MG63 (cell line): ENCODE measurements at regions not wholly inside any gene's neighbourhood (a gene's known extent, or its start where the extent isn't known, plus 50 kb on each side); places are given as distances from the start of the nearest gene placed in this dataset.

Source experiments
- DNase-seq: peaks from one replicate; pipeline ENCODE4 v3.0.0-alpha.2; 2020
- H3K27me3 ChIP-seq: fragments of 250-450 bp; sonication (Bioruptor Pico); 2 replicates; pipeline ENCODE4 v1.5.1; 2020; ENCODE audit warnings: mild to moderate bottlenecking, moderate library complexity
- H3K36me3 ChIP-seq: fragments of 250-450 bp; sonication (Bioruptor Pico); 2 replicates; pipeline ENCODE4 v1.5.1; 2020; ENCODE audit warnings: mild to moderate bottlenecking, moderate library complexity
- H3K4me3 ChIP-seq: fragments of 250-450 bp; sonication (Bioruptor Pico); 2 replicates; pipeline ENCODE4 v1.5.1; 2020; ENCODE audit warnings: mild to moderate bottlenecking, moderate library complexity
- H3K9me3 ChIP-seq: fragments of 250-450 bp; sonication (Bioruptor Pico); 2 replicates; pipeline ENCODE4 v1.5.1; 2020; ENCODE audit warnings: mild to moderate bottlenecking, moderate library complexity

GRCh38 chr7:46681865-46682503 lies 760.9 kb upstream of the IGFBP3 start:
- Histone ChIP-seq H3K9me3 (no peaks in the 10 kb centered on the region), H3K4me3 (no peak overlapping the region), H3K36me3 (no peaks in the 10 kb centered on the region), H3K27me3 (no peaks in the 10 kb centered on the region)
- DNase-seq, result peak; percentile 14

GRCh38 chr7:46680147-46680546 lies 759.1 kb upstream of the IGFBP3 start:
- H3K4me3 ChIP-seq, result no peak overlapping the region
- no peaks in the 10 kb centered on the region for H3K27me3 ChIP-seq
- no peak for DNase-seq
- H3K9me3 ChIP-seq, result no peaks in the 10 kb centered on the region
- H3K36me3 ChIP-seq, result no peaks in the 10 kb centered on the region

- Histone ChIP-seq H3K27me3 (no peaks in the 10 kb centered on the region), H3K9me3 (no peaks in the 10 kb centered on the region), H3K36me3 (no peaks in the 10 kb centered on the region), H3K4me3 (no peak overlapping the region)
- no peak for DNase-seq
Measured at GRCh38 chr7:46679671-46680070, 758.6 kb upstream of the IGFBP3 start.

- DNase-seq, result no peak
- H3K27me3 ChIP-seq, result no peaks in the 10 kb centered on the region
- H3K36me3 ChIP-seq, result no peaks in the 10 kb centered on the region
- H3K9me3 ChIP-seq, result no peaks in the 10 kb centered on the region
- H3K4me3 ChIP-seq, result no peak overlapping the region
Measured at GRCh38 chr7:46678421-46678820, 757.3 kb upstream of the IGFBP3 start.

GRCh38 chr7:46675456-46675855 lies 754.4 kb upstream of the IGFBP3 start:
- H3K4me3 ChIP-seq, result no peak overlapping the region
- H3K27me3 ChIP-seq, result no peaks in the 10 kb centered on the region
- H3K36me3 ChIP-seq, result no peaks in the 10 kb centered on the region
- no peaks in the 10 kb centered on the region for H3K9me3 ChIP-seq
- no peak for DNase-seq

- Histone ChIP-seq H3K4me3 (no peak overlapping the region), H3K36me3 (no peaks in the 10 kb centered on the region), H3K9me3 (no peaks in the 10 kb centered on the region), H3K27me3 (no peaks in the 10 kb centered on the region)
- no peak for DNase-seq
Measured at GRCh38 chr7:46672861-46673260, 751.8 kb upstream of the IGFBP3 start.

GRCh38 chr7:46671108-46671769 lies 750.2 kb upstream of the IGFBP3 start:
- H3K4me3 ChIP-seq, result no peak overlapping the region
- H3K27me3 ChIP-seq, result no peaks in the 10 kb centered on the region
- no peaks in the 10 kb centered on the region for H3K36me3 ChIP-seq
- peaks cover 3% of the 10 kb centered on the region for H3K9me3 ChIP-seq
- no peak for DNase-seq

- no peaks in the 10 kb centered on the region for H3K27me3 ChIP-seq
- peaks cover 3% of the 10 kb centered on the region for H3K9me3 ChIP-seq
- no peak for DNase-seq
- H3K4me3 ChIP-seq, result no peak overlapping the region
- H3K36me3 ChIP-seq, result no peaks in the 10 kb centered on the region
Measured at GRCh38 chr7:46669028-46669427, 748.0 kb upstream of the IGFBP3 start.

- Histone ChIP-seq H3K4me3 (no peak overlapping the region), H3K36me3 (no peaks in the 10 kb centered on the region), H3K9me3 (peaks cover 5% of the 10 kb centered on the region), H3K27me3 (no peaks in the 10 kb centered on the region)
- DNase-seq, result no peak
Measured at GRCh38 chr7:46664453-46664852, 743.4 kb upstream of the IGFBP3 start.

GRCh38 chr7:46663025-46663424 lies 742.0 kb upstream of the IGFBP3 start:
- no peak for DNase-seq
- Histone ChIP-seq H3K4me3 (no peak overlapping the region), H3K9me3 (peaks cover 9% of the 10 kb centered on the region), H3K27me3 (no peaks in the 10 kb centered on the region), H3K36me3 (no peaks in the 10 kb centered on the region)

GRCh38 chr7:46661431-46661830 lies 740.4 kb upstream of the IGFBP3 start:
- DNase-seq, result no peak

GRCh38 chr7:46660402-46660980 lies 739.4 kb upstream of the IGFBP3 start:
- H3K27me3 ChIP-seq, result no peaks in the 10 kb centered on the region
- DNase-seq, result no peak

More at GRCh38 chr7:46661431-46661830, 740.4 kb upstream of the IGFBP3 start:
- no peaks in the 10 kb centered on the region for H3K27me3 ChIP-seq
- no peaks in the 10 kb centered on the region for H3K36me3 ChIP-seq
- H3K9me3 ChIP-seq, result peaks cover 6% of the 10 kb centered on the region
- no peak overlapping the region for H3K4me3 ChIP-seq

GRCh38 chr7:46658281-46658680 lies 737.2 kb upstream of the IGFBP3 start:
- no peak for DNase-seq
- H3K9me3 ChIP-seq, result peaks cover 10% of the 10 kb centered on the region
- H3K4me3 ChIP-seq, result no peak overlapping the region
- H3K27me3 ChIP-seq, result no peaks in the 10 kb centered on the region
- no peaks in the 10 kb centered on the region for H3K36me3 ChIP-seq

More at GRCh38 chr7:46660402-46660980, 739.4 kb upstream of the IGFBP3 start:
- no peak overlapping the region for H3K4me3 ChIP-seq
- peaks cover 8% of the 10 kb centered on the region for H3K9me3 ChIP-seq
- H3K36me3 ChIP-seq, result no peaks in the 10 kb centered on the region

- H3K36me3 ChIP-seq, result no peaks in the 10 kb centered on the region
- H3K9me3 ChIP-seq, result peaks cover 10% of the 10 kb centered on the region
- DNase-seq, result peak; percentile 11
- no peak overlapping the region for H3K4me3 ChIP-seq
- H3K27me3 ChIP-seq, result no peaks in the 10 kb centered on the region
Measured at GRCh38 chr7:46654546-46655443, 733.7 kb upstream of the IGFBP3 start.

- H3K9me3 ChIP-seq, result peaks cover 7% of the 10 kb centered on the region
- H3K36me3 ChIP-seq, result no peaks in the 10 kb centered on the region
- H3K4me3 ChIP-seq, result no peak overlapping the region
- no peaks in the 10 kb centered on the region for H3K27me3 ChIP-seq
- no peak for DNase-seq
Measured at GRCh38 chr7:46653848-46654247, 732.8 kb upstream of the IGFBP3 start.

- no peak overlapping the region for H3K4me3 ChIP-seq
- no peaks in the 10 kb centered on the region for H3K27me3 ChIP-seq
- no peak for DNase-seq
- peaks cover 4% of the 10 kb centered on the region; the same call in 1 of the 2 replicates for H3K9me3 ChIP-seq
- H3K36me3 ChIP-seq, result no peaks in the 10 kb centered on the region
Measured at GRCh38 chr7:46652317-46652716, 731.2 kb upstream of the IGFBP3 start.

GRCh38 chr7:46651561-46652088 lies 730.6 kb upstream of the IGFBP3 start:
- no peak for DNase-seq

More at GRCh38 chr7:46651561-46652088, 730.6 kb upstream of the IGFBP3 start:
- Histone ChIP-seq H3K27me3 (no peaks in the 10 kb centered on the region), H3K4me3 (no peak overlapping the region), H3K36me3 (no peaks in the 10 kb centered on the region), H3K9me3 (peaks cover 4% of the 10 kb centered on the region; the same call in 1 of the 2 replicates)
